ENCODE measurements at regions not wholly inside any gene's neighbourhood (a gene's known extent, or its start where the extent isn't known, plus 50 kb on each side); places are given as distances from the start of the nearest gene placed in this dataset.

DNA sequence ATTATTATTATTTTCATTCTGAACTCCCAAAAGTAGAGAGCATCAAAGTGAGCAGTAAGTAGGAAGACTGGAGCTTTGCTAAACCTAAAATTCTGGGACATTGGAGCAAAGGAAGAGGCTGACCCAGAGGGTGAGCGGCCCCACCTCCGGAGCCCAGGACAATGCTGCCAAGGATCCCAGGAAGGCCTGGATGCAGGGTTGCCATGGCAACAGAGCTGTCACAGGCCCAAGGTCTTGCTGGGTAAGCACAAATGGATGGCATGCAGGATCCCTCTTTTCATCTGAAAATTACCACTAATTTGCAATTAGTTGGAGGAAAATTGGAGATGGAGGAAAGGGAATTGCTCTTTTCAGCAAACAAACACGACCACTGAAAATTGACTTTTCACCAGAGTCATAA is 457.9 kb upstream of the CDH5 start:
- DNase-seq (ENCODE audit: low spot score): no peak

DNA sequence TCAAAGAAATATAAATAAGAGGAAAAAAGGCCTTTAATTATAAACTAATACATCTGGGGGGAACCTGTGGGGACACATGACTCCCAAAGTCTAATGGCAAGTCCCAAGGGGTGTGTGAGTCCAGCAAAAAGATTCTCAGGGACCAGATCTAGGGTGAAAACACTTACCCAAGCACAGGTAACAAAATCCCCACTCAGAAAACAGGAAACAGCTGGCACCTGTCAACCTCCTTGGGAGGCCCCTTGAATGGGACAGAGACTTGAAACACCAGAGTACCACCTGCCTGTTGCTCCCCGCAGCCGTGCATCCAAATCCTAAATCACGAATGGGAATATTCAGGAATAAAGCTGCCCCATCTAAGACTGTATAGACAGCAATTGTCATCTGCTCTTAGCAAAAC is 461.2 kb upstream of the CDH5 start:
- no peak for DNase-seq (ENCODE audit: low spot score)

DNA sequence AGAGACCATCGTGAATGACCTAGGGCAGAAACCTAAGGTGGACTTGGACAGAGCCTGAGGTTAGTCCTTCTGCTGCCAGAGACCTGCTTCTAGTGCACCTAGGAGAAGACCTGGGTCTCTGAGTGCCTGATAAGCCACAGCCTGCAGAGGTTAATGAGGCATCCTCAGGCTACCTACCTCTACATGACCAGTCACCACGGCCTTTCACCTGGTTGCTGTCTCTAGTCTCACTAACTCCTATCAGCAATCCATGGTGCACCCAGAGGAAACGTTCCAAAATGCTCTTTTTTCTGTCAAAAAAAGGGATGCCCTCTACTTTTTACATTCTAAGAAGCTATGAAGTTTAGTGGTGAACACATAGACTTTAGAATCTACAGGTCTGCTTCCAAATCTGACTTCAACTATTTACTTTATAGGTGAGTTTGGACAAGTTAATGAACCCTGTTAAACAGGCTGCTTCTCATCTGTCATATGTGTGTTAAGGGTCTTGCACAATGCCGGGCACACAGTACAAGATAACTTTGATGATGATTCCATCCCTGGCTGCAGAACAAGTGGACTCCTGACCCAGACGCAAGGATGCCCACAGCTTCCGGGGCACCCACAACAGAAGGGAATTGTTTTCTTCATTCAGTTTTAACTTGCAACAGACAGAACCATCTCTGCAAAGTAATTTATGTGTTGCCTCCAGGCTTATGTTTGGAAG is 469.9 kb upstream of the CDH5 start:
- no peak for DNase-seq (ENCODE audit: low spot score)

DNA sequence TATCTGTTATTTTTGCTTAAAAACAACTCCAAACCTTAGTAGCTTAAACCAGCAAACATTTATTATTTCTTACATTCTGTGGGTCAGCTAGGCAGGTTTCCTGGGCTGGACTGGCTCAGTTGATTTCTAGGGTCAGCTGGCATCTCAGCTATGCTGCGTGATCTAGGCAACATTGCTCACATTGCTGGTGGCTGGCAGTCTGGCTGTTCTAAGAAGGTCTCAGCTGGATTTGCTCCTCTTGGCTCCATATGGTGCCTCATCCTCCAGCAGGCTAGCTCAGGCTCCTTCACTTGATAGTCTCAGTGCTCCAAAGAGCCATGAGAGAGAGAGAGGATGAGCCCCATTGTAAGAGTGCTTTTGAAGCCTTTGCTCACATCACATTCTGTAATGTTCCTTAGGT is 470.6 kb upstream of the CDH5 start:
- DNase-seq (ENCODE audit: low spot score): no peak

DNA sequence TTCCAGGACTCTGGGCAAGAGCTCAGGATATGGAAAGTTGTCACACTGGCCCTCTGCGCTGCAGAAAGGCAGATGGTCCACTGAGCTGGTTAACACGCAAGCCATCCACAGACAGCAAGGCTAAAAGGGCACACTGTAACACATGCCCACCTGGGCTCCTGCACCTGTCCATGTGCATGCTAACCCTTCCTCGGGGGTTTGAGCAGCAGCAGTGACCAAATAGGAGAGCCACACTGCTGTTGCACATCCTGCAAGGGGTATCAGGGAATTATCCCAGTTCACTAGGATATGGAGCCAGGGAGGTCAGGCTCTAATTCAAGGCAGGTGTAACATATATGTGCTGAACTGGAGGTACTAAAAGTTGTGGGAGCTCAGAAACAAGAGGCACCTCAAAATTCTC is 471.0 kb upstream of the CDH5 start:
- DNase-seq (ENCODE audit: low spot score): no peak

DNA sequence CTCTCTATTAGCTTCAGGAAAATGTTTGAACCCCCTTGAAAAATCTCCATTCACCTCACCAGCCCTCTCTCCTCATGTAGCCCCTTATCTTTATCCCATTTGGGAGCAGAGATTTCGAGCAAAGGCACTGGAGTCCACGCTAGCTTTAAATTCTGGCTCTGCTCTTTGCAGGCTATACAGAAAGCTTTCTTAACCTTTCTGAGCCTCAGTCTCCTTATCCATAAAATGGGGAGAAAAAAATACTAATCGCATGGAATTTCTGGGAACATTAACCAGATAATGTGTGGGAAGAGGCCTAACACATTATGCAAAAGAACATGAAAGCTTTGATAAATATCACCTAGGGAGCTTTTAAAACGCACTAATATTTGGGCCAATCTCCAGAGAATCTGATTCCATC is 476.3 kb upstream of the CDH5 start:
- DNase-seq (ENCODE audit: low spot score): no peak

DNA sequence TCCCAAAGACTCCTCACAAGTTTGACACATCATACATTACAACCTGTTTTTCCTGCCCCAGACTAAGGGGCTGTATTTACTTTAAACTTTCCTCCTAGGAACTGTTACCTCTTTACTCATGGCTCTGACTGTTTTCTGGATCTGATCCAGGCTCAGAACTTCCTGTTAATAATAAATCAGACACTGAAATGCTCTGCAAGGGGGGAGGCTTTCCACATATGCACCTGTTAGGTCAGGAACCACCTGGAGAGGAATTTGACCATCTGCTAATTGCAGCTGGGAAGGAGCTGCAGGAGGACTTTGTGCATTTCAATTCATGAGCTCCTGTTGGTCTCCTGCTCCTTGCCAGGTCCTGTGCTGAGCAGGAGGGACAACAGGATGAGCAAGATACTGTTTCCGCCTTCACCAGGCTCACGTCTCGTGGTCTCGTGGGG is 476.9 kb upstream of the CDH5 start:
- no peak for DNase-seq (ENCODE audit: low spot score)

DNA sequence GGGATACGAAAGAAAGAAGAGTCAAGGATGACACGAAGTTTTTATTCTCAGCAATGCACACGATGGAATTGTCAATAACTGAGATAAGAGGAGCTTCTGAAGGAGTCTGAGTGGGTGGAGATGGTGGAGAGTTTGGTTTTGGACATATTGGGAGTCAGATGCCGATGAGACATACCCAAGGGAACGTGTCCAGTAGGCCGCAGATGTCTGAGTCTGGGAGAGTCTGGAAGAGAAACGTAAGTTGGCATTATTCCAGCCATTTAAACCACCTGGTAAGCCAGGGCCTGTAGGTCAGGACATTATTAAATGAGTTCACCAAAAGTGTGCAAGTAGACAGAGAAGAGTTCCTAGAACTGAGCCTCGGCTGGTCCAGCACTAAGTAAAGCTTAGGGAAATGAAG is 478.3 kb upstream of the CDH5 start:
- DNase-seq (ENCODE audit: low spot score): no peak

DNA sequence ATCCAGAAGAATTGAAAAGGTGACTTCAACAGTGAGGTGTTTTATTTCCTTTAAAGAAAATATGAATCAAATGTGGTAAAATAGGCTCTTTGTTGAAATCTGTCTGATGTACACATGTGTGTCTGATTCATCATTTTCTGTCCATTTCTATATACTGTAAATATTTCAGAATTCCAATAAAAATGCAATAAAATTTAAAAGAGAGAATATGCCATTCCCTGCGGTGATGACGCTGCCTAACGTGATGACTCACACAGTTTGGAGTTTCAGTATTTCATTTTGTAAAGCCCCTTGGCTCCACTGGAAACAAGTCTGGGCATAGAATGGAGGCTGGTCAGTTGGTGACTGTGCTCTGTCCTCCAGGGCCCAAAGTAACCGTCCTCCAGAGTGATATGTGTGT is 482.5 kb upstream of the CDH5 start:
- no peak for DNase-seq (ENCODE audit: low spot score)

DNA sequence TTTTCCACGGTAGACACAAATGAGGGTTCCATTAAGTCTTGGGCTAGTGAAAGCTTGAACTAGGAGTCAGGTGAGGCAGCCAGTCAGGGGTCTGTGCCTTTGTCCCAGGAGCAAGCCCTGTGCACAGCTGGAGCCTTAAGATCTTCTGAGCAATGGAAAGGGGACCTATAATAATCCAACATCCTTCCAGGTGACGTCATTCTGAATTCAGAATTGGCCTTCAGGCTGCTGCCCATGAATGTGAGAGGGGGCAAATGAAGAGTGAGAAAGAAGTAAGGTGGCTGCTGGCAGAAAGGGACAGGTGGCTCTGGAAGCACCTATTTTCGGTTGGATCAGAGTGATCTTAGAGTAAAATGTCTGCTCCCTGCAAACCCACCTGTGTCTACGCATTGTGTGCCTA is 488.1 kb upstream of the CDH5 start:
- no peak for DNase-seq (ENCODE audit: low spot score)

DNA sequence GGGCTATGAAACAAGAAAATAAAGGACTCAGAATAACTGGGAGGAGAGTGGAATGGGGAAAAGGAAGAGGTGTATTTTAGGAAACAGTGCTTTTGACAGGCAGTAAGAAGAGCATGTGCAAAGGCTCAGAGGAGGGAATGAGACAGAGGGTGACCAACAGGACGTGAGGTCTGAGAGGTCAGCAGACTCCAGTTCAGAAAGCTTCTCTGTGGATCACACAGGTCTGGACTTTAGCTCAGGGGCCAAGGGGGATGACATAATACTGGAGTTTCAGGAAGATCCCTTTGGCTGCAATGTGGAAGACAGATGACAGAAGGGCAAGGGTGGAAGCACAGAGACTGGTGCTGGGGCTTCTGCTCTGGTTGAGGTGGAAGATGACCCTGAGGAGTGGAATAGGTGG is 489.9 kb upstream of the CDH5 start:
- no peak for DNase-seq (ENCODE audit: low spot score)

DNA sequence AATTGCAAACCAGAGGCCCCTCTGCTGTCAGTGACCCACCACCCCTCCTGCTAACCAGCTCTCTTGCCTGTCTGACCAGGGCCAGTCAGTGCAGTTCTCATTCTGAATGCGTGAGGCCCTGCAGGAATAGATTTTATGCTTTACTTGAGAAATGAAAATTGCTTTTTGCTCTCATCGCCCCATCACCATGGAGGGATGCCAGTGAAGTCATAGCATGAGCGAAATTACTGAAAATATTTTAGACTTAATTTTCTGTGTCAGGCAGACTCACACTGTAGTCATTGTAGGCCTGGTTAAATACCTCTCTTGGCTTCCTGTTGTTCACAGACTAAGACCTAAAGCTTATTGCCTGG is 490.5 kb upstream of the CDH5 start:
- DNase-seq (ENCODE audit: low spot score): no peak

DNA sequence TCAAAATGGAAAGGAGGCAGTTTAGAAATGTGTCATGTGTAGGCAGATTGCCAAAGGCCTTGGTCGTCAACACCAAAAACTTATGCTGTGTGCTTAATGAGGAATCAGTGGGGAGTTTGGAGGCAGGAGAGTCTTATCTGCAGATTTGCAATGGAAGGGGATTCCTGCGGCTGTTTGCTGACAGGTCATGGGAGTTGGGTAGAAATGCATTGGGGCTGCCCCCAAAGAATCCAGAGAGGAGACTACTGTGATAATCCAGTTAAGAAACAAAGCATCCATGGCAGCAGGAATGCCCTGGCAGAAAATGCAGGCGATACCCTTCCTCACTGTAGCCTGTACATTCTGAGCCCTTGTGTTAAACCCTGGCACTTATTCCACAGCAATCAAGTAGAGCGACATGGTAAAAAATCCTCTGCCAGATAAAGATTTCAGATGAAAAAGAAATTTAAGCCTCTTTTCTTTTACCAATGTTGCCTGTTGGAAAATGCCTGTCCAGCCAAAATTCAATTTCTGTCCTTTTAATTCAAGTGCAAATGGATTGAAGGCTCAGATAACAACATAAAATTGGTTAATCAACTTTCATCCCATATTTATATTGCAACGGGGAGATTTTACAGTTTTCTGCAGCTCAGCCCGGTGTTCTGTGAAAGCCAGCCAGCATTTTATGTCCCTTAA is 491.0 kb upstream of the CDH5 start:
- DNase-seq (ENCODE audit: low spot score): no peak

DNA sequence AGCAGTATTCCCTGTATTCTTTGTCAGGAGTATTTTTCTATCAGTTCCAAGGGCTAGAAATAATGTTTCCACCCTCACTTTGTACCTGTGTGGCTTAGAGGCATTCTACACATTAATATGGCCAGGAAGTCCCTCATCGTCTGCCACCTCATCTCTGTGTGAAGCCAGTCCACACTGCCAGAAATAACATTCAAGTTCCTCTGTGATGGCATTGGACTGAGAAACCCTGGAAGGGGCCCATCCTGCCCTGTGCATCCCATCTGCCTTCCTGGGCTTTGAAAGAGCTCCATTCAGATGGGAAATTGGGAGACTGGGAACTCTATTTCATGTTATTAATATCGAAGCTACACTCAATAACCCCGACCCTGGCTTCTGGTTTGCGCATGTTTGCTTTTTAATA is 497.2 kb upstream of the CDH5 start:
- DNase-seq (ENCODE audit: low spot score): no peak

DNA sequence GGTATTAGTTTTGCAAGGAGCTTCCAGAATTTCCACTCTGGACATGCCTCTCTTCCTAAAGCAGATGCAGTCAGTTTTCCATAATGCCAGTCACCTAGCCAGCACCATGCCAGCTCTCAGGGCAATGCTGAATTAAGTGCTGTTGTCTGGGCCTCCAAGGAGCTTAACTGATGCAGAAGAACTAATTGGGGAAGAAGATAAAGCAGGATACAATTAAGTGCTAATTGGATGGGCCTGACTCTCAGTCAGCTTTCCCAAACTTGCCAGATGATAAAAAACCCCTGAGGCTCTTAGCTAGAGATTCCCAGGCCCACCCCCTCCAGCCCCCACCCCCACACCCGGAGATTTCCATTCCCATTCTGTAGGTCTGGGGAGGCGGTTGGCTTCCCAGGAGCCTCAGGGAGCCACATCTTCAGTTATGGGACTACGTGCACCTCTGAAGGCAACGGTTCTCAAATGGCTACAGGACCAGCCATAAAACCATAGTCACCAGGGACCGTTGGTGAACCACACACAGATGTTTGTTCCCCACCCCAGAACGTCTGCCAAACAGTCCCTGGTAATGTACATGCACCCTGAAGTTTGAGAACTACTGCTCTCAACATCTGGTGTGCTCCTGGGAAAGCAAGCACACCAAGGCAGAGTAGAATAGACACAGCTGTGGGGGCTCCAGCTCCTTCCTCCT is 499.1 kb upstream of the CDH5 start:
- no peak for DNase-seq (ENCODE audit: low spot score)

DNA sequence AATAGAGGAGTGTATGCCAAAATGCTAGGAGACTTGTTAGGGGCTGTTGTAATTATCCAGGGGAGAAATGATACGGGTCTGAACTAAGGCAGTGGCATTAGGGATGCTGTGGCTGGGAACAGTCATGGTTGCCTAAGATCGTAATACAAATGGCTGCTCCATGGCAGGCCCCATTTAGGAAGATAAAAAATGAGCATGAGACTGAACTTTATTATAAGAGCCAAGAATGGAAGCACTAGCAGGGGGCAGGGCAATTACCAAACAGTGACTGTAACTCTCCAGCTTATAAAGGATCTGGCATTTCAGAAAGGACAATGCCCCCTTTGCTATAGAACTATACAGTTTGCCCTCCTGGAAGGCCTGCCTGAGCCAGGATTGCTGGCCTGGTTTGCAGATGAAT is 503.3 kb upstream of the CDH5 start:
- DNase-seq (ENCODE audit: low spot score): no peak

DNA sequence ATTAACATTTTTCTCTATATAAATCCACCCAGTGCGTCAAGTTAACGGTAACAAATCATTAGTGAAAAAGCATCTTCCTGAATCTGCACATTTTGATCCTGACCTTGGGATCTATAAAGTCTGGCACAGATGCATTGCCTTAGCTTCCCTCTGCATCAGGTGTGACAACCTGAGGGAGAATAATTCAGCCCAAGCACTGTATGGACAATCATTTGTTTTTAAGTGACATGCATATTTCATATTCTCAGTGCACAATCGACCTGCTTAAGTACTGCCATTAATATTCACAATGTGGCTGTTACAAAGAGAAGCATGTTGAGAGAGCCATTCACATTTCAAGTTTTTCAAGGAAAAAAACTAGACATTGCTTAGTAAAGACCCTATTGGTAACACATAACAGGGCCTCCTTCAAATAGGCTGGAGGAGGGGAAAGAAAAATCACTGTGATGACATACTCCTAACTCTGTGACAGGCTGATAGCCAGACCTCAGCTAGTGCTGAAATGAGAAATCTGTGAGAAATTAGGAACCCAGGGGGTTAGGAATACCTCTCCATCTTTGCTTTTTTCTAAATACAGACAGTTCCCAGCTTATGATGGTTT is 505.3 kb upstream of the CDH5 start:
- no peak for DNase-seq (ENCODE audit: low spot score)

DNA sequence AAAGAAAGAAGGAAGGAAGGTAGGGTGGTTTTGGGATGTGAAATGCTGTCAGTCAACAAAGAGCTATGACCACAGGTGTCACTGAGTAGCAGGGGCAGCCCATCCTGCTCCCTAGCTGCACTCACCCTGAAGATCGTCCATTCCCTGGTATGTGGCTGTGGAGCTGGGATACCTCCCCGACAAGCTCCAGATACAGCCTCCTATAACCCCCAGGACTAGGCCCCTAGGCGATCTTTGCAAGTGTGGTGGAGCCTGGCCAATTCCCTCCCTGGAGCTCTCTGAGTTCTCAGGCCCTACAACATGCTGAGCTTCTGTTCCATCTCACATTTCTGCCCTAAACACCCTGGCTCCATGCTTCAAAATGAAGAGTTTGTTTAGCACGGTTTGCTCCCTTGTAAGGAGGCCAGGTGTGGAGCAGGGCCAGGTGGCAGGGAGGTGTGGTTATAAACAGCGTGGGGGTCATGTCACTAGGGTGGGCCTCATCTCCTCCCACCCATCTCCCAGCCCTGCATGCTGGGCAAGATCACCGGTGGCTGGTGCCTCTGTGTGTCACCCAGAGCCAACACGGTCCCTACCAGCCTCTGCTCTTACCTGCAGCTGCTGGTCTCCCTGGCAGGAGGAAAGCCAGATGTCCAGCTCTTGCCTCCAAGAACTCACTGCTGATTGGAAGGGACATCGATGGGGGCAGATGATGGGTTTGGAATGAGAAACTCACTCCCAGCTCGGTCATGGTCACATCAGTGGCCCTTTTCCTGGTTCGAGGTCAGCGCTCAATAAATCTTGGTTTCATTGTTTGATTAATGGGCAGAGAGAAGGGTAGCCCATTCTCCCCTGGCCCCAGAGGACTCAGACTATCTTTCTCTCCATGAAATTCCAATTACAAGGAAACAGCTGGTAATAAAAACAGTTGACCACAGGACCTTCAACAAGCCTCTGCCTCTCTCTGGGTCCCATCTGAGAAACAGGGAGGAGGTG is 511.0 kb upstream of the CDH5 start:
- DNase-seq (ENCODE audit: low spot score): no peak

DNA sequence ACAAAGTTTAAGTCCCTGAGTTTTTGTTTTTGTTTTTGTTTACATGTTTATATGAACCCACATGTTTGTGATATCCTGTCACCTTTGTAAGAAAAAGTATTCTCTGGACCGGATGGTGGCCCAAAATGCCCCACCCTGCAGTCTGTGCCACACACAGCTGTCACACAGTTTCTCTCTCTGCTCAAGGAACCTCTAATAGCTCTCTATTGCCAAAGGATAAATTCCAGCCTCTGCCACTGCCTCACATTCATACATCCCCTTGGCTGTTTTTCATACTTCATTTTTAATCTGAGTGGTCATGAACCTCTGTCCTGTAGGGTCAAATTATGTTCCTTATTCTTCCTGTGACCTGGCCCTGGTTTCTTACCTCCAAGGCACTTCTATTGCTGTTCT is 520.3 kb upstream of the CDH5 start:
- no peak for DNase-seq (ENCODE audit: low spot score)

DNA sequence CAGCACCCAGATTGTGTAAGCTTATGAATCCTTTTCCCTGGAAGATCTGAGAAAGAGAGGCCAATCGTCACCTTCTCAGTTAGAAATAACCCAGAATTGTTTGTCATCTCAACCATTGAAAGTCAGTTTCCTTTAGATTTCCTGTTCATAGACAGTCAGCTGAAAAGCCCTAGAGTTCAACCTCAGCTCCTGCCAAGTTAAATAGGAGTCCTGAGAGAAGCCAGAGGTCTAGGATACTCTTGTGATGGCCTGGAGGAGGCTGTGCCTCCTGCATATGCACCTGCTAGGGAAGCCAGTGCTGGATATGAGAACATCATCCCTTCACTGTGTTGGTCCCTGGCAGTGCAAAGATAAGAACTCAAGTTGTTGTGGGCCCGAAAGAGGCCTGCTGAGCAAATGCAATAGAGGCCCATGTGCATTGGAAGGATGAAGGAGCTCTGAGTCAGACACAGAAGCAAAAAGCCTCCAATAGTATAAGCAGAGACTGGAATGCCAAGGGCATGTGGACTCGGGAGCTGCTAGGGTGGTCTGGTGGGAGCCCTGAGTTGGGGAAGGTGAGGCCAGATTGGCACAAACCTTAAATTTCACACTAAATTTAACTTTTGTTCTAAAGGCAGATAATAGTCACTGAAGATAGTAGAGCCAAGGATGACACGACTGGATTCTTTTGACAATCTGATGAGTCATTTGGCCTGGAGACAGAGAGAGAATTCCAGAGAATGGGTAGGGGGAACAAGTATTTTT is 520.9 kb upstream of the CDH5 start:
- DNase-seq (ENCODE audit: low spot score): no peak

DNA sequence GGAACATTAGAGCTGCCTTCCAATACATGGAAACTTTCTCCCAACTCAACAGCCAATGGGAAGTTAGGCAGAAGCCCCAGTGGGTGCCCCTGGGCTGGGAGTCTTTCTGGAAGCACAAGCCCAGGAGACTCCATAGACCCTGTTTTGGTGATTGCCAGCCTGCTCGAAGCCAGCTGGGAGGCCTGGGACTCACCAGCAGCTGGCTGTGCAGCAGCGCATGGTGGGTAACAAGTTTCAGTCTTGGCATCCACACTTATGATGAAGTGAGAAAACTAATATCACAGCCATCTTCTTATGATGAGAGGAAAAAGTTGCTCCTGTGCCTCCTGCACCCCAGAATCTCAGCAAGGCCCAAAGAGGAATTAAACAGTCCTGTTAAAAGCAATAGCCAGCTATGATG is 522.5 kb upstream of the CDH5 start:
- no peak for DNase-seq (ENCODE audit: low spot score)
